GM13977 (cell line): ENCODE measurements at regions not wholly inside any gene's neighbourhood (a gene's known extent, or its start where the extent isn't known, plus 50 kb on each side); places are given as distances from the start of the nearest gene placed in this dataset.

Experiments used
- DNase-seq: peaks from one replicate; pipeline ENCODE4 v3.0.0; 2012; ENCODE audit warnings: low spot score
- CTCF ChIP-seq: IDR thresholded peaks from 2 replicates; pipeline ENCODE4 v1.5.1; 2012; ENCODE audit warnings: mild to moderate bottlenecking, control low read depth; ENCODE audit not compliant: insufficient read depth; ENCODE audit errors: extremely low read depth, missing control alignments
- in situ Hi-C: fragments of 300-500 bp; cut with MboI; formaldehyde crosslinking; loops from one replicate; pipeline ENCODE4 v1.12.0; 2022; ENCODE audit warnings: low sequenced_read_pairs, low pct_unique_long_range_greater_than_20kb, mixed read lengths, inconsistent platforms; ENCODE audit not compliant: unreplicated experiment

GRCh38 chr9:119027901-119028699 lies 341.1 kb downstream of the BRINP1 start:
- in situ Hi-C loops: no loop called here
- no peak for DNase-seq
- TF ChIP-seq CTCF: no peak

- DNase-seq: no peak
- no peak for TF ChIP-seq CTCF
- in situ Hi-C loops: no loop called here
These were observed 339.3 kb downstream of the BRINP1 start for GRCh38 chr9:119029886-119030285.

- no peak for DNase-seq
- in situ Hi-C loops: no loop called here
- no peak for TF ChIP-seq CTCF
These were observed 335.6 kb downstream of the BRINP1 start for GRCh38 chr9:119033596-119033995.

GRCh38 chr9:119036969-119037368 lies 332.3 kb downstream of the BRINP1 start:
- in situ Hi-C loops: no loop called here
- TF ChIP-seq CTCF: no peak
- no peak for DNase-seq

- in situ Hi-C loops: no loop called here
- TF ChIP-seq CTCF: no peak
- DNase-seq: no peak
These were observed 325.2 kb downstream of the BRINP1 start for GRCh38 chr9:119043996-119044395.

- no peak for DNase-seq
- in situ Hi-C loops: no loop called here
- TF ChIP-seq CTCF: no peak
These were observed 324.4 kb downstream of the BRINP1 start for GRCh38 chr9:119044806-119045205.
